ENCODE measurements at regions not wholly inside any gene's neighbourhood (a gene's known extent, or its start where the extent isn't known, plus 50 kb on each side); places are given as distances from the start of the nearest gene placed in this dataset.

GRCh38 chr15:77709135-77709886, 76.6 kb upstream of the LINGO1 start:
- no peak for DNase-seq

- no peak for DNase-seq
Measured at GRCh38 chr15:77706482-77707244, 74.0 kb upstream of the LINGO1 start.

GRCh38 chr15:77702211-77702957, 69.7 kb upstream of the LINGO1 start:
- peak; percentile 31 for DNase-seq

GRCh38 chr15:77698481-77698880, 65.8 kb upstream of the LINGO1 start:
- no peak for DNase-seq

- DNase-seq, result no peak
Measured at GRCh38 chr15:77697893-77698292, 65.2 kb upstream of the LINGO1 start.

- no peak for DNase-seq
Measured at GRCh38 chr15:77696871-77697270, 64.2 kb upstream of the LINGO1 start.

GRCh38 chr15:77695961-77696582, 63.4 kb upstream of the LINGO1 start:
- DNase-seq, result no peak

GRCh38 chr15:77695548-77695947, 62.8 kb upstream of the LINGO1 start:
- DNase-seq, result no peak

GRCh38 chr15:77693576-77693975, 60.9 kb upstream of the LINGO1 start:
- DNase-seq, result no peak

- no peak for DNase-seq
Measured at GRCh38 chr15:77692614-77693013, 59.9 kb upstream of the LINGO1 start.

- DNase-seq, result no peak
Measured at GRCh38 chr15:77691607-77692006, 58.9 kb upstream of the LINGO1 start.

- DNase-seq, result no peak
Measured at GRCh38 chr15:77689821-77690220, 57.1 kb upstream of the LINGO1 start.

- DNase-seq, result no peak
Measured at GRCh38 chr15:77688693-77689092, 56.0 kb upstream of the LINGO1 start.

- DNase-seq, result no peak
Measured at GRCh38 chr15:77688266-77688665, 55.6 kb upstream of the LINGO1 start.

GRCh38 chr15:77685082-77685815, 52.5 kb upstream of the LINGO1 start:
- DNase-seq, result no peak

- DNase-seq, result no peak
Measured at GRCh38 chr15:77684341-77685081, 51.8 kb upstream of the LINGO1 start.

- DNase-seq, result no peak
Measured at GRCh38 chr15:77682564-77682963, 49.9 kb upstream of the LINGO1 start.
